PFSK-1 (cell line): ENCODE measurements at regions not wholly inside any gene's neighbourhood (a gene's known extent, or its start where the extent isn't known, plus 50 kb on each side); places are given as distances from the start of the nearest gene placed in this dataset.

ENCODE experiments used
- FOXP2 ChIP-seq: optimal IDR thresholded peaks from 2 replicates; pipeline ENCODE3; 2011; ENCODE audit warnings: borderline replicate concordance, control low read depth, inconsistent platforms; ENCODE audit not compliant: insufficient read depth; ENCODE audit errors: extremely low read length, extremely low read depth
- POLR2AphosphoS5 ChIP-seq: IDR thresholded peaks from 2 replicates; pipeline ENCODE4 v1.6.1; 2012; ENCODE audit warnings: low read depth, mild to moderate bottlenecking, control low read depth, low read length, moderate library complexity
- REST ChIP-seq, 2 experiments: IDR thresholded peaks; 2 replicates each; pipeline versions ENCODE4 v1.6.1 to v1.8.0; 2011 to 2012; ENCODE audit warnings: low read depth in 2 of 2, low read length in 2 of 2, control low read depth in 1 of 2, inconsistent platforms in 1 of 2, mild to moderate bottlenecking in 1 of 2, moderate library complexity in 1 of 2; ENCODE audit not compliant: insufficient read depth in 1 of 2
- SIN3A ChIP-seq: IDR thresholded peaks from 2 replicates; pipeline ENCODE4 v1.6.1; 2012; ENCODE audit warnings: mild to moderate bottlenecking, low read length, moderate library complexity, borderline replicate concordance; ENCODE audit not compliant: insufficient read depth
- TAF1 ChIP-seq: IDR thresholded peaks from 2 replicates; pipeline ENCODE4 v1.6.1; 2012; ENCODE audit warnings: low read length, control low read depth, borderline replicate concordance; ENCODE audit not compliant: insufficient read depth

DNA sequence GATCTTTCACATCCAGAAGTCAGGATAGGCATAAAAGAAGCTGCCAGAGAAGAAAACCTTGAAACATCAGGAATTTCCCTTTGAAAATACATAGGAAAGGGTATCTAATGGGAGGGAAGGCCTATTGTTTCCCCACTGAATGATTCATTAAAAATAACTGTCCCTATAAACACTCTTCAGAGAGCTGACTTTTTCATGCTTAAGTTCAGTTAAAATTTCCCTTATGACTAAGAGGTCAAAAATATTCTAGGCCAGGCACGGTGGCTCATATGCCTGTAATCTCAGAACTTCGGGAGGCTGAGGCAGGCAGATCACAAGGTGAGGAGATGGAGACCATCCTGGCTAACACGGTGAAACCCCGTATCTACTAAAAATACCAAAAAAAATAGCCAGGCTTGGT is 499.5 kb downstream of the ENC1 start:
- TF ChIP-seq TAF1 = no peak
- TF ChIP-seq POLR2AphosphoS5 = no peak
- no peak for TF ChIP-seq SIN3A
- no peak for TF ChIP-seq REST (IDR thresholded peaks at IDR 0.05; ENCODE audit: insufficient read depth in 1 of 2, low read depth in 2 of 2, low read length in 2 of 2)
- TF ChIP-seq FOXP2 = no peak

DNA sequence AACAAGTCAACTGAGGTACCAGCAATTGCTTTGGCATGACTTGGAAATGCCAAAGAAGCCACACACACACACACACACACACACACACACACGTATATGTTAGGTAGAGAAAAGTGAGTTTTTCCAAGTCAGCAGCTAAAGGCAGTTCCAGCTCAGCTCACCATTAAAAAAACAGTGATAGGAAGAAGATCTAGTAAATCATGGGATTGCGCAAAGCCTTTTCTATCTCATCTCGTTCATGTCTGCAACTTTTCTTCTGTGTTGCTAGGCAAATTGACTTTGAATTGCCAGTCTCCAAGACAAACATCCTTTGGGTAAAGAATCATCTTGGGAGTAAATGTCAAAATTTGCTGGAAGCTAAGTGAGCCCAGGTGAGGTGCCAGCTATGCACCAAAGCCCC is 500.1 kb downstream of the ENC1 start:
- no peak for TF ChIP-seq SIN3A
- no peak for TF ChIP-seq REST (IDR thresholded peaks at IDR 0.05; ENCODE audit: insufficient read depth in 1 of 2, low read depth in 2 of 2, low read length in 2 of 2)
- TF ChIP-seq FOXP2 = no peak
- no peak for TF ChIP-seq POLR2AphosphoS5
- TF ChIP-seq TAF1 = no peak

DNA sequence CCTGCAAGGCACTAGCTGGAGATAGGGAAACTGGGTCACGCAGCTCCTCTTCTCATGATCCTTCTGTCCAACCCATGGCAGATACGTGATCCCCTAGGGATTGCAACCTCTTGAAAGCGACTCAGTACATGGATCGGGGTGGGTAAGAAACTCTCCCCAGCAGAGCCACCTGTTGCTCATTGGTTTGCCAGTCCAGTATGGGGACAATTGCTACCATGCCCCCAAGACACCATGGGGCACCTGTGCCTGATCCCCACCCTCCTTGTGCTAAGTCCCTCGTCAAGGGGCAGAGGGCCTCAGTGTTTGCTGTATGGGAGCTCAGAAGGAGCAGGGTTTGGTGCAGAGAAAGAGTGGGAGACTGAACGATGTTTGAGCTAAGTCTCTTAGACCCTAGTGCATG is 500.9 kb downstream of the ENC1 start:
- no peak for TF ChIP-seq TAF1
- TF ChIP-seq REST (IDR thresholded peaks at IDR 0.05; ENCODE audit: insufficient read depth in 1 of 2, low read depth in 2 of 2, low read length in 2 of 2) = no peak
- TF ChIP-seq FOXP2 = no peak
- TF ChIP-seq POLR2AphosphoS5 = no peak
- no peak for TF ChIP-seq SIN3A

- TF ChIP-seq SIN3A (no peak), REST (IDR thresholded peaks at IDR 0.05; ENCODE audit: insufficient read depth in 1 of 2, low read depth in 2 of 2, low read length in 2 of 2) (no peak), TAF1 (no peak), FOXP2 (no peak), POLR2AphosphoS5 (no peak)
Measured at GRCh38 chr5:74138721-74139120, 501.8 kb downstream of the ENC1 start.

DNA sequence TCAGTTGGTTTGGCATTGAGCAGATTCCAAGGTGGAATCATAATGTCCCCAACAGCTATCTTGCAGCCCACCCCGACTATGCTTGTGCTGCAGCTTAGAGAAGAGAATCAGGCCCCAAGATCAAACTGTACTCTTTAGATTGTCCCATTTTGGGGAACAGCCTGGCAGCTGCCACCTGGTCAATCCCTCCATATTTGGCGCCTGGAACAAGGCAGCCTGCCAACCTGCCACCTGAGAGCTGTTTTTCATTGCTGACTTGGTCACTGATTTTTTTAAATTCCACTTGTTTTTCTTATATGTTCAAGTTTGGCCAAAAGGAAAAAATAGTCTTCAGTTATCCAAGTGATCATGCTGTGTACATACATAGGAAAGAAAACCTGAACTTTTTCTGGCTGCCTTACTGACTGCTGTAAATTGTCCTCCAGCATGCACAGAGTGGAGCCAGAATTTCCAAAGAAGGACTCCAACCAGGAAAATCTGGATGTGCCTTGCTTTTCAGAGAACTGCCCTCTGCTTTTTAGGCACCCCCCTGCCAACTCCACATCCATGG is 504.2 kb downstream of the ENC1 start:
- TF ChIP-seq FOXP2 (no peak), TAF1 (no peak), POLR2AphosphoS5 (no peak), REST (IDR thresholded peaks at IDR 0.05; ENCODE audit: insufficient read depth in 1 of 2, low read depth in 2 of 2, low read length in 2 of 2) (no peak), SIN3A (no peak)
